ENCODE measurements at regions not wholly inside any gene's neighbourhood (a gene's known extent, or its start where the extent isn't known, plus 50 kb on each side); places are given as distances from the start of the nearest gene placed in this dataset.
A peak's percentile ranks its signal among the peaks of the same experiment; 100 is the strongest.

DNA sequence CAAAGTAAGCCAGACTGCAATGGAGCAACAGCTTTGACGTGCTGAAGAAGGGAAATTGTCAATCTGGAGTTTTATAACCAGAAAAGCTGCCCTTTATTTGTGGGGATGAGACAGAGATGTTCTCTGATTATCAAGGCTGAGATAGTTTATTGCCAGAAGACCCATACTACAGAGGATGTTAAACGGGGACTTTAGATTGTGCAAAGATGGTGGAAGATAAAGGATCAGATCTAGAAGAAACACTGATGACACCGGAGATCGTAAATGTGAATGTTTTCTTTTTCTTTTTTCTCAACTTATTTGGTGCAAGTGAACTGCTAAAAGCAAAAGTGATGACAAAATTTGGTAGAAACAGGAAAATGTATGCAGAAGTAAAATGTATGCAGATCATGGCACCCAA lies 178.3 kb upstream of the PLEKHG7 start:
- H3K4me2 ChIP-seq (ENCODE audit: low read length) = no peak overlapping the region
- no peak overlapping the region for H3K9ac ChIP-seq (ENCODE audit: low read depth, low read length)
- H3K4me1 ChIP-seq (ENCODE audit: control insufficient read depth, insufficient read depth, low read length) = no peaks in the 10 kb centered on the region
- H3K9me3 ChIP-seq (replicated peaks; ENCODE audit: low read length) = no peaks in the 10 kb centered on the region
- H3K27me3 ChIP-seq (ENCODE audit: control insufficient read depth, insufficient read depth, low read length) = no peaks in the 10 kb centered on the region
- no peak overlapping the region for H3K4me3 ChIP-seq (ENCODE audit: low read length)
- H3K36me3 ChIP-seq (ENCODE audit: insufficient read depth, low read length) = no peaks in the 10 kb centered on the region

DNA sequence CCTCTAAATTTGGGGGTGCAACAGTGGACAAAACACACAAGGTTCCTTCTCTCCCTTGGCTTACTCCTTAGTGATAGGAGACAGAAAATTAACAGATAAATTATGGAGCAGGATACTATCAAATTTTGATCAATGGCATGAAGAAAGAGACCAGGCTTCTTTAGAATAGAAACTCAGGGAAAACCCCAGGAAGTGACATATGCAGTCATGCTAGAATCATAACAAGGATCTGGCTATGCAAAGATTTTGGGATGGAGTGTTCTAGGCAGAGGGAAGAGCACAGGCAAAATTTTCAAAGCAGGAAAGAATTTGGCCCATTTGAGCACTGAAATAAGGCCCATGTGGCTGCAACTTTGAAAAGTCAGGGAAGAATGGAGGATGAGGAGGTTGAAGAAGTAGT lies 182.3 kb upstream of the PLEKHG7 start:
- Histone ChIP-seq H3K9ac (ENCODE audit: low read depth, low read length) (no peak overlapping the region), H3K4me3 (ENCODE audit: low read length) (no peak overlapping the region), H3K36me3 (ENCODE audit: insufficient read depth, low read length) (no peaks in the 10 kb centered on the region), H3K9me3 (replicated peaks; ENCODE audit: low read length) (no peaks in the 10 kb centered on the region), H3K4me1 (ENCODE audit: control insufficient read depth, insufficient read depth, low read length) (no peaks in the 10 kb centered on the region), H3K4me2 (ENCODE audit: low read length) (no peak overlapping the region), H3K27me3 (ENCODE audit: control insufficient read depth, insufficient read depth, low read length) (no peaks in the 10 kb centered on the region)

DNA sequence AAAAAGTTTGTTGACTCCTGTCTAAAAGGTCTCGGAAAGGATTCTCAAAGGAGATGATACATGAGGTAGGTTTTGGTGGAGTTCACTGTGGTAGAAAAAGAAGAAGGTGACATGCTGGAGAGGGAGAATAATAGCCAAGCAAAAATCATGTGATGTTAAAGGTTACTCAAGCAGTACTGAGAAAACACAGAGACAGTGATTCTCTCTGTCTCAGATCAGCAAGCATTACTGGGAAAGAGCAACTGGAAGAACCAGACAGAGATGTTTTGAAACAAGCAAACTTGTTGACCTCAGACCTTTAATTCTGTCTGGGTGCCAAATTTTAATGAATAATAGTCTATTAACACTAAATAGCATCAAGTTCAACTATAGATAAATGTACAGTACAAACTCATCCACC lies 183.5 kb upstream of the PLEKHG7 start:
- Histone ChIP-seq H3K4me2 (ENCODE audit: low read length) (no peak overlapping the region), H3K4me3 (ENCODE audit: low read length) (no peak overlapping the region), H3K9me3 (replicated peaks; ENCODE audit: low read length) (no peaks in the 10 kb centered on the region), H3K9ac (ENCODE audit: low read depth, low read length) (no peak overlapping the region), H3K36me3 (ENCODE audit: insufficient read depth, low read length) (no peaks in the 10 kb centered on the region), H3K4me1 (ENCODE audit: control insufficient read depth, insufficient read depth, low read length) (no peaks in the 10 kb centered on the region), H3K27me3 (ENCODE audit: control insufficient read depth, insufficient read depth, low read length) (no peaks in the 10 kb centered on the region)

DNA sequence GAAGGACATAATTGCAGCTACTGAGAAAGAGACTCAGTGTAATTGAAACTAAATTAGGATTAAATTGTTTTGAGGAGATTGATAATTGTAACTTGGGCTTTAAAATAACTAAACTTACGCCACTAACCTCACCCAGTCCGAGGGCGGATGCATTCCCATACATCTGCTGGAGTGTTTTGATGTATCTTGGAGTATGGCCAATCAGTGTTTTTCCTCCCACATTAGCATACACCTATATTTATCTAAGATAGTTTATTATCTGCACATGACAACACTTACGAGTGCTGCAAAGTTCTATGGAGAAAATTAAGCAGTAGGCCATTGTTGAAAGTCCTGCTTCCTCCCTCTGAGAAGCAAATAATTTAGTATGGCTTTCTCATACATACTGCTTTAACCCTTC lies 184.7 kb upstream of the PLEKHG7 start:
- Histone ChIP-seq H3K27me3 (ENCODE audit: control insufficient read depth, insufficient read depth, low read length) (no peaks in the 10 kb centered on the region), H3K9ac (ENCODE audit: low read depth, low read length) (no peak overlapping the region), H3K36me3 (ENCODE audit: insufficient read depth, low read length) (no peaks in the 10 kb centered on the region), H3K4me3 (ENCODE audit: low read length) (no peak overlapping the region), H3K9me3 (replicated peaks; ENCODE audit: low read length) (no peaks in the 10 kb centered on the region), H3K4me2 (ENCODE audit: low read length) (no peak overlapping the region), H3K4me1 (ENCODE audit: control insufficient read depth, insufficient read depth, low read length) (no peaks in the 10 kb centered on the region)

DNA sequence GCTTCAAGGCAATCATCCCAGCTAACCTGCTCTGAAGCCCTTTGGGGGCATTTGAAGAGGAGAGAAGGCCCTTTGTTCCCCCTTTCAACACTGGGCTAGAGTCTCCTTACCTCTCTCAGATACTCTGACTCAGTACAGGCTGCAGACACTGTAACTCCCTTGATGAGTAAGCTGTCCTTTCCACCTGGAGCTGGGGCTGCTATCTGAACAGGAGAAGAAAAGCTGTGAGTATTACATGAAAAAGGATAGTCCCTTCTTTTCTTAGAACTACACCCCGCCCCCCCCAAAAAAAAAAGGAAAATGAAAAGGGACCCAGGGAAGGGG lies 186.6 kb upstream of the PLEKHG7 start:
- H3K9me3 ChIP-seq (replicated peaks; ENCODE audit: low read length) = no peaks in the 10 kb centered on the region
- H3K36me3 ChIP-seq (ENCODE audit: insufficient read depth, low read length) = no peaks in the 10 kb centered on the region
- H3K4me3 ChIP-seq (ENCODE audit: low read length) = no peak overlapping the region
- no peaks in the 10 kb centered on the region for H3K27me3 ChIP-seq (ENCODE audit: control insufficient read depth, insufficient read depth, low read length)
- H3K4me1 ChIP-seq (ENCODE audit: control insufficient read depth, insufficient read depth, low read length) = no peaks in the 10 kb centered on the region
- H3K9ac ChIP-seq (ENCODE audit: low read depth, low read length) = no peak overlapping the region
- no peak overlapping the region for H3K4me2 ChIP-seq (ENCODE audit: low read length)

DNA sequence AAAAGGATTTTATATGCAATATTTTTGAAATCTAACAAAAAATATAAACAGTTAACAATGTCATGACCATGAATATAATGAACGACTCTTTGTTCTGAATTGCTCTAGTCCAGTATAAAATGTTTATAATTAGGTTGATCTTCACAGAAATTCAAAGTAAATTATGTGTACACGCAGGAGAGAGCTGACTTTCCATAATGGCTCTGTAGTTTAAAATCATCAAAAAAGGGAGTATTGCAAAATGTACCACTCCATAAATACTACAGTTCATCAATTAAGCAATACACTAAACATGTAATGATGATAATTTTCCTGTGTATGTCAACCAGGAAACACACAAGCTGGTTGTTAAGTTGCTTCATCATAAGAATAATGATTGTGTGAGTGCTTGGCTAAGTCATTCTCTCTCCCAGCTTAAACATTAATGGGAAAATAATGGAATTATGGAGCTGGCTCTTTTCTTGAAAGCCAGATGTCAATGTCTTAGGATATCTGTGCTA lies 189.5 kb upstream of the PLEKHG7 start:
- no peaks in the 10 kb centered on the region for H3K9me3 ChIP-seq (replicated peaks; ENCODE audit: low read length)
- H3K9ac ChIP-seq (ENCODE audit: low read depth, low read length) = no peak overlapping the region
- no peaks in the 10 kb centered on the region for H3K36me3 ChIP-seq (ENCODE audit: insufficient read depth, low read length)
- H3K4me3 ChIP-seq (ENCODE audit: low read length) = no peak overlapping the region
- H3K4me1 ChIP-seq (ENCODE audit: control insufficient read depth, insufficient read depth, low read length) = no peaks in the 10 kb centered on the region
- H3K27me3 ChIP-seq (ENCODE audit: control insufficient read depth, insufficient read depth, low read length) = no peaks in the 10 kb centered on the region
- no peak overlapping the region for H3K4me2 ChIP-seq (ENCODE audit: low read length)

DNA sequence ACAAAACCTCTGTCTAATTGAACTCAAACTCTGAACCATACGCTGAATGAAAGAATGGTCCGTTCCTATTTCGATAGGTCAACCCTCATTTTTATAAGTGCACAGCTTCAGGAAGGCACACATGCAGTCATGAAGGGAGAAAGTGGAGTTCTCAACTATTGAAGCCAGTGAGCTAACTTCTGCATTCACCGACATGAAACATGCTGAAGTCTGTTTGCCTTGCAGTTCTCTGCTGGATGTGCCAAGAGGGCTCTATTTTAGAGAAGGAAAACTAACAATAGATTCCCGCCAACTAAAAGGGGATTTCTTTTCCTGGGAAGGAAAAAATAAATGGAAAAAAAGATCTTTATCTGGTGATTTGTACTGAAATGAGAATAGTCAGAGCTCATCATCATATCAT lies 191.0 kb upstream of the PLEKHG7 start:
- Histone ChIP-seq H3K4me1 (ENCODE audit: control insufficient read depth, insufficient read depth, low read length) (peaks cover 3% of the 10 kb centered on the region), H3K4me3 (ENCODE audit: low read length) (no peak overlapping the region), H3K36me3 (ENCODE audit: insufficient read depth, low read length) (no peaks in the 10 kb centered on the region), H3K27me3 (ENCODE audit: control insufficient read depth, insufficient read depth, low read length) (no peaks in the 10 kb centered on the region), H3K9me3 (replicated peaks; ENCODE audit: low read length) (no peaks in the 10 kb centered on the region), H3K4me2 (ENCODE audit: low read length) (no peak overlapping the region), H3K9ac (ENCODE audit: low read depth, low read length) (no peak overlapping the region)

DNA sequence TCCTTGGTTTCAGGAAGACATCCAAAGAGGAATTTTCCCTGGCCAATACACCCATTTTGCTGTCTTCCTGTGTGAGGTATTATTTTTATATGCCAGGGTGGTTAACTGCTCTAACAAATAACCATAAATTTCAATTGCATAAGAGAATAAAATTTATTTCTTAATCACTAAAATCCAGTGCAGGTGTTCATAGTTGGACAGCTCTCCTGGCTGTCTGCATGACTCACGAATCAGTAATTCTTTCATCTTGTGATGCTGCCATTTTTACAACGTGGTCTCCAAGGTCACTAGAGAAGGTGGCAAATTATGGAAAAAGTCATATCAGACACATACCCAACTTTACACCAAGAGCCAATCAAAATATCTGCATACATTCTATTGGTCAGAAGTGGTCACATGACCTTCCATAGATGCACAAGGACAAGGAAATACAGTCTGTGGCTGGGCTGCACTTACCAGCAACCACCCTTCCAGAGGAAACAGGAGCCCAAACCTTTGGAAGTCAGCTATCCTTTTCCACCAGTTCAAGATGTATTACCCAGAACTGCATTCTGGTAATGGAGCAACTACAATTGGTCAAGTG lies 193.5 kb upstream of the PLEKHG7 start:
- no peak overlapping the region for H3K4me2 ChIP-seq (ENCODE audit: low read length)
- no peaks in the 10 kb centered on the region for H3K9me3 ChIP-seq (replicated peaks; ENCODE audit: low read length)
- H3K9ac ChIP-seq (ENCODE audit: low read depth, low read length) = no peak overlapping the region
- no peaks in the 10 kb centered on the region for H3K27me3 ChIP-seq (ENCODE audit: control insufficient read depth, insufficient read depth, low read length)
- no peaks in the 10 kb centered on the region for H3K36me3 ChIP-seq (ENCODE audit: insufficient read depth, low read length)
- H3K4me1 ChIP-seq (ENCODE audit: control insufficient read depth, insufficient read depth, low read length) = peaks cover 27% of the 10 kb centered on the region
- H3K4me3 ChIP-seq (ENCODE audit: low read length) = no peak overlapping the region

DNA sequence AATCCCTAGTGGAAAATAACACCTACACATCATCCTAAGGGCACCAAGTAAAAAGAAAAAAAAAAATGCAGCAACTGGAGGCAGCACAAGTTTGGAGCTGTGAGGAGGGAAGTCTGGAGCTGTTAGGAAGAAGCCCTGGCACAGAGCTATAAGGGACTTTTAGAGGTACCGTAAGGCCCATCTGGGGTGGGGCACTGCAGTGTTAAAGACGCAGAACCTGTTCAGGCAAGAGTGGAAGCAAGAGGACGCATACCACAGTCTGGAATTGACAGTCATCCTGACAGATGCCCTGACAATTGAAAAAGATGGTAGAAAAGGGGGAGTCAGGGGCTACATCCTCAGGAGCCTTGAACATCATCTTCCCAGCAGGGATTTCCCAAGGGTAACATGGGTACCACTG lies 195.9 kb upstream of the PLEKHG7 start:
- H3K9ac ChIP-seq (ENCODE audit: low read depth, low read length) = no peak overlapping the region
- H3K4me3 ChIP-seq (ENCODE audit: low read length) = no peak overlapping the region

DNA sequence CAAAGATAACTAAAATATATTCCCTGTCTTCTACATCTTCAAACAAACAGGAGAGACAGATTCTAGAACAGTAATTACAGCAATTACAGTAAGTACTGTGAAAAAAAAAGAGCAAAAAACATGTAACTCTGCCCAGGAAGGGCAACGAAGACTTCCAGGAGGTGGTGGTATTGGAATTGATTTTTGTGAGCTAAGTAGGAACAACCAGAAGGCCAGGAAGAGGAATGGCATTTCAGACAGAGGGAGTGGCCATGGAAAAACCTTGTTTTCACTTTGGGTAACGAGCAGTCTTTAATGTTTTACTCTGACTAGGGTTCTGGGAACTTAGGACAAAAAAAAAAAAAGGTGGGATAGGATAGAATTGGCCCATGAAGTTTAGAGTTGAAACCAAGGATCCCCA lies 196.3 kb upstream of the PLEKHG7 start:
- H3K36me3 ChIP-seq (ENCODE audit: insufficient read depth, low read length) = no peaks in the 10 kb centered on the region
- H3K27me3 ChIP-seq (ENCODE audit: control insufficient read depth, insufficient read depth, low read length) = no peaks in the 10 kb centered on the region
- peak overlapping the region; percentile 19 for H3K4me2 ChIP-seq (ENCODE audit: low read length)
- no peak overlapping the region for H3K4me3 ChIP-seq (ENCODE audit: low read length)
- H3K9me3 ChIP-seq (replicated peaks; ENCODE audit: low read length) = no peaks in the 10 kb centered on the region
- peaks cover 42% of the 10 kb centered on the region for H3K4me1 ChIP-seq (ENCODE audit: control insufficient read depth, insufficient read depth, low read length)
- peak overlapping the region; percentile 14 for H3K9ac ChIP-seq (ENCODE audit: low read depth, low read length)

More for the DNA sequence above, 195.9 kb upstream of the PLEKHG7 start:
- Histone ChIP-seq H3K4me1 (ENCODE audit: control insufficient read depth, insufficient read depth, low read length) (peaks cover 42% of the 10 kb centered on the region), H3K9me3 (replicated peaks; ENCODE audit: low read length) (no peaks in the 10 kb centered on the region), H3K4me2 (ENCODE audit: low read length) (no peak overlapping the region), H3K36me3 (ENCODE audit: insufficient read depth, low read length) (no peaks in the 10 kb centered on the region), H3K27me3 (ENCODE audit: control insufficient read depth, insufficient read depth, low read length) (no peaks in the 10 kb centered on the region)

DNA sequence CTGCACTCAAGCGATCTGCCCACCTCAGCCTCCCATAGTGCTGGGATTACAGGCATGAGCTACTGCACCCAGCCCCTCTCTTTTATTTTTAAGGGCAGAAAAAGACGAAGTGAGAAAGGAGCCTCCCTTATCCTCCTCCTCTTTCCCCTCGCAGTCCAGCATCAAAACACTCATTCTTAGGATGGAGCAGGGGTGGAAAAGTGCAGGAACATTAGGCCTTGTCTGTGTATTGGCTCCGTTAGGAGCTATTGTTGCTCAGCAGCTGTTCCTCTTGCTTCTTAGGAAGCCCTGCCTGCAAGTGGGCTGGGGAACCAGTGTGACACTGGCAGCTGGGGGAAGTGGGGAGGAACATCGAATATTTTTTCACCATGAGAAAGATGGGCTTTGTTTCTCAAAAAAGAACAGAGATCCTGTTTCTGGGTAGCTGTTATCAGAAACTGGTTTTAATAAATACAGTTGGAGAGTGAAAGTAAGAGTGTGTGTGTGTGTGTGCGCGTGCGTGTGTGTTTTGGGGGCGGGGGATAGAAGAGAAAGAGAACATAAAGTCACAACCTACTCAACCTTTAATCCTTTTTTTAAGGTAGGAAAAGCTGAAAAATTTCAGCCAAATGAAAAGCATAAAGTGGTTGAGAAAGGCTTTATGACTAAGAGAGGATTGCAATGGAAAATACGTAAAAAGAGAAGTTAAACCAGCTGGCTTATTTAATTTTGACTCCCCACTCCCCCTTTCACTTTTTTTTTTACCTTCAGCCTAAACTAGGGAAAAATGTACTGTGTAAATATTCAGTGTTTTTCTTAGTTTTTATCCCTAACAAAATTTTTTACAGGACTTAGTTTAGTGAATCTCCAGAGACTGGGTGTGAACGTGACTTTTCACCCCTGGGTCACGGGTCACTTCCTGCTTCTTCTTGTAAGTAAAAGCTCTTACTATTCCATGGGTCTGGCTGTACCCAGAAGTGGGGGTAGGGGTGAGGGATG lies 197.2 kb upstream of the PLEKHG7 start:
- H3K4me3 ChIP-seq (ENCODE audit: low read length) = peak overlapping the region; percentile 52
- H3K4me1 ChIP-seq (ENCODE audit: control insufficient read depth, insufficient read depth, low read length) = peaks cover 42% of the 10 kb centered on the region
- no peaks in the 10 kb centered on the region for H3K9me3 ChIP-seq (replicated peaks; ENCODE audit: low read length)
- peak overlapping the region; percentile 70 for H3K9ac ChIP-seq (ENCODE audit: low read depth, low read length)
- no peaks in the 10 kb centered on the region for H3K36me3 ChIP-seq (ENCODE audit: insufficient read depth, low read length)
- H3K27me3 ChIP-seq (ENCODE audit: control insufficient read depth, insufficient read depth, low read length) = no peaks in the 10 kb centered on the region
- H3K4me2 ChIP-seq (ENCODE audit: low read length) = peak overlapping the region; percentile 77

DNA sequence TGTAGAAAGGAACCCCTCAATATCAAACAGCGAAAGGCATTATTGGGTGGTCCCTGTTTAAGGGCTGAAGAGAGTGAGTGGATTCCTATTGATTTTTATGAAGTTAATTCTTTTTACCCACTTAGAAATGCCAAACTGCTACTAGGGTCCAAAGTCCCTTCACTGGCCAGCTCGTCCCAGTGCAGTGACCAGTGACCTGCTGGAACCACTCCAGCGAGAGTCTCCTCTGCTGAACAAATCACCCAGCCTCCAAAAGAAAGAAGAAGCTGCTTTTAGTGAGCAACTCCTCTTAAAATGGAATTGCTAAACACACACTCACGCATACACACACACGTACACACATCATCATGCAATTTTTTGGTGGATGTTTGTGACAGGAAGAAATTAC lies 198.2 kb upstream of the PLEKHG7 start:
- Histone ChIP-seq H3K9ac (ENCODE audit: low read depth, low read length) (peak overlapping the region; percentile 14), H3K4me1 (ENCODE audit: control insufficient read depth, insufficient read depth, low read length) (peaks cover 42% of the 10 kb centered on the region), H3K9me3 (replicated peaks; ENCODE audit: low read length) (no peaks in the 10 kb centered on the region), H3K4me3 (ENCODE audit: low read length) (no peak overlapping the region), H3K4me2 (ENCODE audit: low read length) (peak overlapping the region; percentile 52), H3K36me3 (ENCODE audit: insufficient read depth, low read length) (no peaks in the 10 kb centered on the region), H3K27me3 (ENCODE audit: control insufficient read depth, insufficient read depth, low read length) (no peaks in the 10 kb centered on the region)

Measured in skeletal muscle satellite cell (primary cell).